SK-N-SH (cell line): ENCODE measurements at regions not wholly inside any gene's neighbourhood (a gene's known extent, or its start where the extent isn't known, plus 50 kb on each side); places are given as distances from the start of the nearest gene placed in this dataset.

Experiments
- CTCF ChIA-PET: fragments of 300-600, 350-600 bp; formaldehyde crosslinking; extraction: SDS; loops from one replicate; lab custom pipeline; 2021; lab: Yijun Ruan, JAX
- POLR2A ChIA-PET: fragments of 350-600 bp; sonication (Branson Sonifier 250); formaldehyde crosslinking; extraction: SDS; loops from one replicate; lab custom pipeline; 2020; ENCODE audit warnings: antibody characterized with exemption, inconsistent platforms; lab: Yijun Ruan, JAX
- DNase-seq: peaks from one replicate; pipeline ENCODE4 v3.0.0; 2012
- H2AFZ ChIP-seq: fragments of 200-600 bp; sonication (generic); 2 replicates; pipeline ENCODE4 v1.8.1; 2016; ENCODE audit warnings: antibody characterized with exemption, mild to moderate bottlenecking, low read depth
- H3F3A ChIP-seq: fragments of 200-600 bp; sonication (generic); replicated peaks from 2 replicates; pipeline ENCODE3; 2016; ENCODE audit warnings: antibody characterized with exemption, mild to moderate bottlenecking; ENCODE audit not compliant: insufficient read depth
- H3K27ac ChIP-seq, 2 experiments: fragments of 200-500 bp in 1 of 2; fragments of 200-600 bp in 1 of 2; sonication (Bioruptor generic) in 1 of 2; sonication (generic), shearing (Covaris generic) in 1 of 2; 2 replicates each; pipeline versions ENCODE4 v1.5.1 to v1.6.1; 2014 to 2016; ENCODE audit warnings: low read depth in 2 of 2, inconsistent platforms in 1 of 2, low read length in 1 of 2, mild to moderate bottlenecking in 1 of 2, mixed read lengths in 1 of 2
- H3K27me3 ChIP-seq: fragments of 200-600 bp; sonication (generic), shearing (Covaris generic); 2 replicates; pipeline ENCODE4 v1.6.1; 2016; ENCODE audit warnings: mixed run types; ENCODE audit not compliant: insufficient read depth
- H3K36me3 ChIP-seq, 2 experiments: fragments of 200-500 bp in 1 of 2; fragments of 200-600 bp in 1 of 2; sonication (Bioruptor generic) in 1 of 2; sonication (generic) in 1 of 2; replicated peaks in 1 of 2; 2 replicates each; pipeline versions ENCODE3 to v1.5.1; 2014 to 2016; ENCODE audit warnings: low read length in 1 of 2, mild to moderate bottlenecking in 1 of 2; ENCODE audit not compliant: insufficient read depth in 2 of 2, control insufficient read depth in 1 of 2
- H3K4me1 ChIP-seq, 2 experiments: fragments of 200-500 bp in 1 of 2; fragments of 200-600 bp in 1 of 2; sonication (Bioruptor generic) in 1 of 2; sonication (generic), shearing (Covaris generic) in 1 of 2; 2 replicates each; pipeline versions ENCODE4 v1.5.1 to v1.6.1; 2014 to 2016; ENCODE audit warnings: low read depth in 1 of 2, low read length in 1 of 2, mixed run types in 1 of 2; ENCODE audit not compliant: insufficient read depth in 2 of 2, control insufficient read depth in 1 of 2
- H3K4me2 ChIP-seq: fragments of 200-600 bp; sonication (generic), shearing (Covaris generic); 2 replicates; pipeline ENCODE4 v1.6.1; 2017; ENCODE audit warnings: mixed run types
- H3K4me3 ChIP-seq, 2 experiments: fragments of 200-500 bp in 1 of 2; fragments of 200-600 bp in 1 of 2; sonication (Bioruptor generic) in 1 of 2; sonication (generic), shearing (Covaris generic) in 1 of 2; 2 replicates each; pipeline versions ENCODE4 v1.5.1 to v1.8.1; 2014 to 2016; ENCODE audit warnings: low read depth in 2 of 2, inconsistent platforms in 1 of 2, low read length in 1 of 2, mild to moderate bottlenecking in 1 of 2, mixed read lengths in 1 of 2, moderate library complexity in 1 of 2
- H3K79me2 ChIP-seq: fragments of 200-600 bp; sonication (generic); 2 replicates; pipeline ENCODE4 v1.8.1; 2017; ENCODE audit warnings: mild to moderate bottlenecking; ENCODE audit not compliant: insufficient read depth
- H3K9ac ChIP-seq: fragments of 200-600 bp; sonication (generic); 2 replicates; pipeline ENCODE4 v1.6.1; 2017; ENCODE audit warnings: mixed run types
- H3K9me2 ChIP-seq: fragments of 200-600 bp; sonication (generic); 2 replicates; pipeline ENCODE4 v1.6.1; 2017; ENCODE audit warnings: mixed run types
- H3K9me3 ChIP-seq: fragments of 200-600 bp; sonication (generic); 2 replicates; pipeline ENCODE4 v1.6.1; 2017; ENCODE audit warnings: mixed run types, mild to moderate bottlenecking, moderate library complexity
- H4K20me1 ChIP-seq: fragments of 200-600 bp; sonication (generic); 2 replicates; pipeline ENCODE4 v1.6.1; 2017; ENCODE audit warnings: mild to moderate bottlenecking, mixed run types; ENCODE audit not compliant: insufficient read depth
- CHD2 ChIP-seq: fragments of 150-350 bp; IDR thresholded peaks from 2 replicates; pipeline ENCODE4 v1.6.1; 2018; ENCODE audit warnings: low read length; ENCODE audit not compliant: partially characterized antibody
- CTCF ChIP-seq: fragments of 200-600 bp; sonication (generic); IDR thresholded peaks from 2 replicates; pipeline ENCODE4 v1.6.1; 2017; ENCODE audit warnings: antibody characterized with exemption, mild to moderate bottlenecking, moderate library complexity
- ELF1 ChIP-seq: IDR thresholded peaks from 2 replicates; pipeline ENCODE4 v1.4.0; 2012
- EP300 ChIP-seq, 2 experiments: IDR thresholded peaks; 2 replicates each; pipeline versions ENCODE4 v1.4.0 to v1.6.1; 2012; ENCODE audit warnings: borderline replicate concordance in 1 of 2, low read depth in 1 of 2, low read length in 1 of 2
- EZH2phosphoT487 ChIP-seq: fragments of 200-600 bp; sonication (generic); IDR thresholded peaks from 2 replicates; pipeline ENCODE4 v1.6.1; 2017; ENCODE audit warnings: low read depth, mixed run types, mild to moderate bottlenecking, antibody characterized with exemption, moderate library complexity, borderline replicate concordance
- FOXJ3 ChIP-seq: sonication (generic); formaldehyde crosslinking; IDR thresholded peaks from 2 replicates; pipeline ENCODE4 v1.5.1; 2020; ENCODE audit warnings: mild to moderate bottlenecking, missing genetic modification reagents
- FOXM1 ChIP-seq: IDR thresholded peaks from 2 replicates; pipeline ENCODE4 v1.4.0; 2012; ENCODE audit warnings: low read depth, mild to moderate bottlenecking
- GABPA ChIP-seq: IDR thresholded peaks from 2 replicates; pipeline ENCODE4 v1.4.0; 2012; ENCODE audit warnings: low read depth, mild to moderate bottlenecking
- GATA2 ChIP-seq: sonication (generic); formaldehyde crosslinking; IDR thresholded peaks from 2 replicates; pipeline ENCODE4 v1.5.0; 2020; ENCODE audit warnings: mild to moderate bottlenecking, missing genetic modification reagents
- POLR2AphosphoS5 ChIP-seq: IDR thresholded peaks from 2 replicates; pipeline ENCODE4 v1.6.1; 2012; ENCODE audit warnings: low read depth, low read length
- RCOR1 ChIP-seq: fragments of 150-350 bp; IDR thresholded peaks from 2 replicates; pipeline ENCODE4 v1.6.1; 2017; ENCODE audit warnings: antibody characterized with exemption, low read length
- REST ChIP-seq: IDR thresholded peaks from 2 replicates; pipeline ENCODE4 v1.6.1; 2012; ENCODE audit warnings: mild to moderate bottlenecking, low read depth, low read length, moderate library complexity
- RXRA ChIP-seq: IDR thresholded peaks from 2 replicates; pipeline ENCODE4 v1.4.0; 2012; ENCODE audit warnings: low read depth, mild to moderate bottlenecking, borderline replicate concordance
- SIN3A ChIP-seq: IDR thresholded peaks from 2 replicates; pipeline ENCODE4 v1.6.1; 2012; ENCODE audit warnings: low read depth, mild to moderate bottlenecking, low read length, moderate library complexity, borderline replicate concordance
- TCF12 ChIP-seq: IDR thresholded peaks from 2 replicates; pipeline ENCODE4 v1.4.0; 2012
- TEAD4 ChIP-seq: IDR thresholded peaks from 2 replicates; pipeline ENCODE4 v1.4.0; 2012; ENCODE audit warnings: mild to moderate bottlenecking, borderline replicate concordance; ENCODE audit not compliant: insufficient read depth
- YY1 ChIP-seq: IDR thresholded peaks from 2 replicates; pipeline ENCODE4 v1.4.0; 2012; ENCODE audit warnings: low read depth, mild to moderate bottlenecking
- ZBTB33 ChIP-seq: IDR thresholded peaks from 2 replicates; pipeline ENCODE4 v1.4.0; 2012; ENCODE audit warnings: low read depth, borderline replicate concordance
- WGBS: methylation state at CpG from one replicate; pipeline ENCODE4 v1.1.6; 2017; ENCODE audit warnings: low lambda C conversion rate; 5-methylcytosine and 5-hydroxymethylcytosine counted together
- TF ChIP-seq, protein P1 (sequence below): IDR thresholded peaks from 2 replicates; pipeline ENCODE4 v1.4.0; 2012; ENCODE audit warnings: low read depth

- Histone ChIP-seq H2AFZ (no peak overlapping the region), H3K9me2 (no peaks in the 10 kb centered on the region), H3K4me2 (no peak overlapping the region), H3K4me1 (no peaks in the 10 kb centered on the region), H4K20me1 (no peaks in the 10 kb centered on the region), H3K9ac (no peak overlapping the region), H3K4me3 (no peak overlapping the region), H3K36me3 (no peaks in the 10 kb centered on the region), H3K9me3 (no peaks in the 10 kb centered on the region), H3K79me2 (no peaks in the 10 kb centered on the region), H3K27me3 (no peaks in the 10 kb centered on the region), H3K27ac (no peak overlapping the region), H3F3A (no peaks in the 10 kb centered on the region)
- no peak for DNase-seq
- WGBS, result 0% methylated on average over 1 of the region's 1 CpG
- ChIA-PET POLR2A (no interaction called here), CTCF (no interaction called here)
- no peak for TF ChIP-seq GABPA
- no peak for TF ChIP-seq SIN3A
- no peak for TF ChIP-seq EP300 (IDR thresholded peaks at IDR 0.05; ENCODE audit: borderline replicate concordance in 1 of 2, low read depth in 1 of 2, low read length in 1 of 2)
- no peak for TF ChIP-seq TEAD4
- no peak for TF ChIP-seq RCOR1
- TF ChIP-seq ELF1, result no peak
- TF ChIP-seq CTCF, result no peak
- TF ChIP-seq RXRA, result no peak
- no peak for TF ChIP-seq FOXM1
- TF ChIP-seq FOXJ3, result no peak
- TF ChIP-seq GATA2 (CRISPR knock-in tag), result no peak
- TF ChIP-seq POLR2AphosphoS5, result no peak
- TF ChIP-seq, protein P1, sequence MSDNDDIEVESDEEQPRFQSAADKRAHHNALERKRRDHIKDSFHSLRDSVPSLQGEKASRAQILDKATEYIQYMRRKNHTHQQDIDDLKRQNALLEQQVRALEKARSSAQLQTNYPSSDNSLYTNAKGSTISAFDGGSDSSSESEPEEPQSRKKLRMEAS, result no peak
- no peak for TF ChIP-seq TCF12
- TF ChIP-seq EZH2phosphoT487, result no peak
- TF ChIP-seq REST, result no peak
- TF ChIP-seq ZBTB33, result no peak
- TF ChIP-seq CHD2, result no peak
- no peak for TF ChIP-seq YY1
These were observed 150.1 kb upstream of the PGR start for GRCh38 chr11:101279728-101280127.
